Duodenal mucosa (tissue), 2 donors: ENCODE measurements at regions not wholly inside any gene's neighbourhood (a gene's known extent, or its start where the extent isn't known, plus 50 kb on each side); places are given as distances from the start of the nearest gene placed in this dataset.

Experiments
- H3K27ac ChIP-seq: one replicate; pipeline ENCODE4 v1.7.0; 2013; ENCODE audit warnings: low read depth, low read length
- H3K27me3 ChIP-seq, 2 donors: one replicate each; pipeline ENCODE4 v1.7.0; 2013; ENCODE audit warnings: low read length in 2 of 2, control low read depth in 1 of 2; ENCODE audit not compliant: insufficient read depth in 2 of 2, control insufficient read depth in 1 of 2
- H3K36me3 ChIP-seq, 2 donors: one replicate each; pipeline ENCODE4 v1.7.0; 2013; ENCODE audit warnings: low read length in 2 of 2, control low read depth in 1 of 2; ENCODE audit not compliant: insufficient read depth in 2 of 2, control insufficient read depth in 1 of 2
- H3K4me1 ChIP-seq, 2 donors: one replicate each; pipeline ENCODE4 v1.7.0; 2013; ENCODE audit warnings: low read length in 2 of 2, control low read depth in 1 of 2; ENCODE audit not compliant: insufficient read depth in 2 of 2, control insufficient read depth in 1 of 2
- H3K4me3 ChIP-seq, 2 donors: one replicate each; pipeline ENCODE4 v1.7.0; 2013; ENCODE audit warnings: low read length in 2 of 2, low read depth in 1 of 2
- H3K9ac ChIP-seq, 2 donors: one replicate each; pipeline ENCODE4 v1.7.0; 2013; ENCODE audit warnings: low read length in 2 of 2, low read depth in 1 of 2
- H3K9me3 ChIP-seq, 2 donors: one replicate each; pipeline ENCODE4 v1.7.0; 2013; ENCODE audit warnings: low read length in 2 of 2, control low read depth in 1 of 2; ENCODE audit not compliant: control insufficient read depth in 1 of 2

GRCh38 chr2:22628906-22629305, 756.1 kb upstream of the KLHL29 start:
- Histone ChIP-seq H3K4me1 (no peaks in the 10 kb centered on the region), H3K9ac (no peak overlapping the region), H3K27me3 (no peaks in the 10 kb centered on the region), H3K9me3 (no peaks in the 10 kb centered on the region), H3K36me3 (no peaks in the 10 kb centered on the region), H3K27ac (no peak overlapping the region), H3K4me3 (no peak overlapping the region)

- no peak overlapping the region for H3K4me3 ChIP-seq
- no peaks in the 10 kb centered on the region for H3K4me1 ChIP-seq
- no peak overlapping the region for H3K27ac ChIP-seq
- H3K36me3 ChIP-seq = no peaks in the 10 kb centered on the region
- H3K9me3 ChIP-seq = no peaks in the 10 kb centered on the region
- H3K27me3 ChIP-seq = no peaks in the 10 kb centered on the region
- no peak overlapping the region for H3K9ac ChIP-seq
These were observed 750.8 kb upstream of the KLHL29 start for GRCh38 chr2:22634167-22634566.

GRCh38 chr2:22656426-22656825, 728.6 kb upstream of the KLHL29 start:
- H3K4me3 ChIP-seq = no peak overlapping the region
- no peaks in the 10 kb centered on the region for H3K4me1 ChIP-seq
- H3K9me3 ChIP-seq = peaks cover 0 to 2% of the 10 kb centered on the region in 2 donors
- no peak overlapping the region for H3K27ac ChIP-seq
- H3K9ac ChIP-seq = no peak overlapping the region
- H3K36me3 ChIP-seq = no peaks in the 10 kb centered on the region
- H3K27me3 ChIP-seq = no peaks in the 10 kb centered on the region

- Histone ChIP-seq H3K27me3 (no peaks in the 10 kb centered on the region), H3K27ac (no peak overlapping the region), H3K36me3 (no peaks in the 10 kb centered on the region), H3K4me1 (no peaks in the 10 kb centered on the region), H3K9ac (no peak overlapping the region), H3K4me3 (no peak overlapping the region), H3K9me3 (no peaks in the 10 kb centered on the region)
These were observed 711.5 kb upstream of the KLHL29 start for GRCh38 chr2:22673529-22673928.

GRCh38 chr2:22683914-22684313, 701.1 kb upstream of the KLHL29 start:
- Histone ChIP-seq H3K36me3 (no peaks in the 10 kb centered on the region), H3K4me3 (no peak overlapping the region), H3K4me1 (no peaks in the 10 kb centered on the region), H3K9me3 (no peaks in the 10 kb centered on the region), H3K27ac (no peak overlapping the region), H3K9ac (no peak overlapping the region), H3K27me3 (no peaks in the 10 kb centered on the region)

GRCh38 chr2:22690096-22690495, 694.9 kb upstream of the KLHL29 start:
- no peak overlapping the region for H3K4me3 ChIP-seq
- H3K9me3 ChIP-seq = no peaks in the 10 kb centered on the region
- H3K36me3 ChIP-seq = no peaks in the 10 kb centered on the region

GRCh38 chr2:22691666-22692065, 693.3 kb upstream of the KLHL29 start:
- Histone ChIP-seq H3K27me3 (no peaks in the 10 kb centered on the region), H3K36me3 (no peaks in the 10 kb centered on the region), H3K4me1 (no peaks in the 10 kb centered on the region), H3K9me3 (no peaks in the 10 kb centered on the region), H3K27ac (no peak overlapping the region), H3K4me3 (no peak overlapping the region), H3K9ac (no peak overlapping the region)

More at GRCh38 chr2:22690096-22690495, 694.9 kb upstream of the KLHL29 start:
- H3K27me3 ChIP-seq = no peaks in the 10 kb centered on the region
- no peak overlapping the region for H3K27ac ChIP-seq
- no peaks in the 10 kb centered on the region for H3K4me1 ChIP-seq
- H3K9ac ChIP-seq = no peak overlapping the region

GRCh38 chr2:22692746-22693145, 692.2 kb upstream of the KLHL29 start:
- Histone ChIP-seq H3K4me3 (no peak overlapping the region), H3K27me3 (no peaks in the 10 kb centered on the region), H3K9me3 (no peaks in the 10 kb centered on the region), H3K9ac (no peak overlapping the region), H3K27ac (no peak overlapping the region), H3K36me3 (no peaks in the 10 kb centered on the region), H3K4me1 (no peaks in the 10 kb centered on the region)

GRCh38 chr2:22694300-22694699, 690.7 kb upstream of the KLHL29 start:
- Histone ChIP-seq H3K9ac (no peak overlapping the region), H3K9me3 (no peaks in the 10 kb centered on the region), H3K4me1 (no peaks in the 10 kb centered on the region), H3K27me3 (no peaks in the 10 kb centered on the region), H3K36me3 (no peaks in the 10 kb centered on the region), H3K4me3 (no peak overlapping the region), H3K27ac (no peak overlapping the region)

- Histone ChIP-seq H3K36me3 (no peaks in the 10 kb centered on the region), H3K27me3 (no peaks in the 10 kb centered on the region), H3K27ac (no peak overlapping the region), H3K4me1 (no peaks in the 10 kb centered on the region), H3K4me3 (no peak overlapping the region), H3K9me3 (no peaks in the 10 kb centered on the region), H3K9ac (no peak overlapping the region)
These were observed 690.1 kb upstream of the KLHL29 start for GRCh38 chr2:22694856-22695255.
